ENCODE measurements at regions not wholly inside any gene's neighbourhood (a gene's known extent, or its start where the extent isn't known, plus 50 kb on each side); places are given as distances from the start of the nearest gene placed in this dataset.

DNA sequence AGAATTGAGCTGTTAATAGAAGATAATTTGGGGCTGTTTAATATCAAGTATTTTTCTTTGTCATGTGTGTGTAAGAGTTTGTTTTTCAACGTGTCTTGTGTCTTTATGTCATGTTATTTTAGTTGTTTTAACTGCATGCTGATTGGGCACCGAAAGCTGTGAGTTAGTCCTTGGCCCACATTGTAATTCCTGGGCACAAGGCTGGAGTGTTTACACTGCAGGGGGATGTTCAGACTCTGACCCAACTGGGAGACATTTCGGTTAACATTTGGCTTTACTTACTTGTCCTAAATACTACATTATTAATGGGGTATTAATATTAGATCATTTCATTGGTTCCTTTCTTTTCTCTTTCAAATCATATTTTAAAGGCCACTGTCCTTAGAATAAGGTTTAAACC, 381.0 kb downstream of the OSR1 start:
- Histone ChIP-seq H3K4me3 (ENCODE audit: low read depth, low read length) (no peak overlapping the region), H3K36me3 (ENCODE audit: control insufficient read depth, insufficient read depth, low read length) (no peaks in the 10 kb centered on the region), H3K27me3 (ENCODE audit: control insufficient read depth, insufficient read depth, low read length) (no peaks in the 10 kb centered on the region)
- DNase-seq (ENCODE audit: low read depth): no peak
- no peak for FAIRE-seq
- TF ChIP-seq, protein P1, sequence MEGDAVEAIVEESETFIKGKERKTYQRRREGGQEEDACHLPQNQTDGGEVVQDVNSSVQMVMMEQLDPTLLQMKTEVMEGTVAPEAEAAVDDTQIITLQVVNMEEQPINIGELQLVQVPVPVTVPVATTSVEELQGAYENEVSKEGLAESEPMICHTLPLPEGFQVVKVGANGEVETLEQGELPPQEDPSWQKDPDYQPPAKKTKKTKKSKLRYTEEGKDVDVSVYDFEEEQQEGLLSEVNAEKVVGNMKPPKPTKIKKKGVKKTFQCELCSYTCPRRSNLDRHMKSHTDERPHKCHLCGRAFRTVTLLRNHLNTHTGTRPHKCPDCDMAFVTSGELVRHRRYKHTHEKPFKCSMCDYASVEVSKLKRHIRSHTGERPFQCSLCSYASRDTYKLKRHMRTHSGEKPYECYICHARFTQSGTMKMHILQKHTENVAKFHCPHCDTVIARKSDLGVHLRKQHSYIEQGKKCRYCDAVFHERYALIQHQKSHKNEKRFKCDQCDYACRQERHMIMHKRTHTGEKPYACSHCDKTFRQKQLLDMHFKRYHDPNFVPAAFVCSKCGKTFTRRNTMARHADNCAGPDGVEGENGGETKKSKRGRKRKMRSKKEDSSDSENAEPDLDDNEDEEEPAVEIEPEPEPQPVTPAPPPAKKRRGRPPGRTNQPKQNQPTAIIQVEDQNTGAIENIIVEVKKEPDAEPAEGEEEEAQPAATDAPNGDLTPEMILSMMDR (IDR thresholded peaks at IDR 0.05; ENCODE audit: insufficient read depth, low read length, severe bottlenecking): no peak

DNA sequence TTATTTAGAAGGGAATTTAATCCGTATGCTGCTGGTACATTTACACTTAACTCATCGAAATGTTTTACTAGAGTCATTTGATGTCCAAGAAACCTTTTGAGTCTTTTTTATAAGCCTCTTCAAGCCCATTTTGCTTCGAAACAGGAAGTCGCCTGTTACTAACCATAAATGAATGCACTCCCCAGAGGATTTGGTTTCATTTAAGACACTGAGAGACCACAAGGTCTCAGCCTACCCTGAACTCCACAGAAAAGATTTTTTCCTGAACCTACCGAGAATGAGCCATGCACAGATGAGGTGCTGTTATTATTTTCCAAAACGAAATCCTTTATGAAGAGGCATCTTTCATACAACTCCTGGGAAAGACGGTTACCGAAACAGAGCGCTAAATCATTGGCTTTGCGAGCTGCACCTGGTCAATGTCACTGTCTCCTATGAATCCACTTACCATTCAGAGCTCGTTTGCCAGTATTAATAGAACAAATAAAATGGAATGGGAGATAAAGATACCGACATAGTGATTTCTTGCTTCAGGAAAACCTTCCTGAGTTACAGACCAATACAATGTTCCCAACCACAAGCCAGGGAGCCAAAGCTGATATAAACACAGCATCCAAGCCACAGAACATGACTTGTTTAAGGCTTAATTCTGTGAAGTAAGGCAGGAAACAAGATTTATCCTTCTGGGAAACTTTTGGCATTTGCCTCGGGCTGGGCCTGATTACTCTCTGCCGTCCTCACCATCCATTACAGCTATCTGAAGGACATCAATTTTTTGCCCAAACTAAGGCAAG, 382.1 kb downstream of the OSR1 start:
- FAIRE-seq (no peak), DNase-seq (ENCODE audit: low read depth) (peak; percentile 38)
- no peak overlapping the region for H3K4me3 ChIP-seq (ENCODE audit: low read depth, low read length)
- H3K36me3 ChIP-seq (ENCODE audit: control insufficient read depth, insufficient read depth, low read length): no peaks in the 10 kb centered on the region
- no peaks in the 10 kb centered on the region for H3K27me3 ChIP-seq (ENCODE audit: control insufficient read depth, insufficient read depth, low read length)
- TF ChIP-seq, protein P1 (IDR thresholded peaks at IDR 0.05; ENCODE audit: insufficient read depth, low read length, severe bottlenecking): no peak

DNA sequence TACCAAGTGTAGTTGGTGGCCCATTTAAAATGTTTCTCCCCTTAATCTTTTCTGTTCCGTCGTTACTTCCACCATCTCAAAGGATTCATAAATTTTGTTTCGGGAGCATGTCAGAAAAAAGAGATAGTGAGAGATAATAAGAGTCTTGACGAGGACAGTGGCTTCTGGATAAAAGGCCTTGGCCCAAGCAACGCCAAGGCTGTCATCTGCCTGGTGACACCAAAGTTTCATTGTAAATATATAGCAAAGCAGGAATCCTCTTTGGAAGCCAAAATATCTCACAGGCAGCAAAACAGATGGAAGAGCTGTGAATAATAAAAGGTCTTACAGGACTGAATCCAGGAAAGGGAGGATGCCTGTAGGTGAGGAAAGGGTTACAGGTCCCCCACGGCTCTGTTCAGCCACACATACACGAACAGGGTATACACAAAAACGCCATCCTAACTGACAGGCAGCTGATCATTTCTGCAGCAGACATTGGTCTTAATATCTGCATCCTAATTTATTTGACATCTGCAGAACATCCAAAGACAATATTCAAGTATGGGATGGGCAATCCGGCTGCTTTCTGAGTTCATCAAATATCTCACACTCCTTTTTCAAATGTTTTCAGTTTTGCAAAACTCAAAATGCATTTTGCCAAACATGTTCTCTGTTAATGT, 382.8 kb downstream of the OSR1 start:
- no peak overlapping the region for H3K4me3 ChIP-seq (ENCODE audit: low read depth, low read length)
- no peaks in the 10 kb centered on the region for H3K27me3 ChIP-seq (ENCODE audit: control insufficient read depth, insufficient read depth, low read length)
- TF ChIP-seq, protein P1 (IDR thresholded peaks at IDR 0.05; ENCODE audit: insufficient read depth, low read length, severe bottlenecking): no peak
- no peak for DNase-seq (ENCODE audit: low read depth)
- no peaks in the 10 kb centered on the region for H3K36me3 ChIP-seq (ENCODE audit: control insufficient read depth, insufficient read depth, low read length)
- FAIRE-seq: no peak

DNA sequence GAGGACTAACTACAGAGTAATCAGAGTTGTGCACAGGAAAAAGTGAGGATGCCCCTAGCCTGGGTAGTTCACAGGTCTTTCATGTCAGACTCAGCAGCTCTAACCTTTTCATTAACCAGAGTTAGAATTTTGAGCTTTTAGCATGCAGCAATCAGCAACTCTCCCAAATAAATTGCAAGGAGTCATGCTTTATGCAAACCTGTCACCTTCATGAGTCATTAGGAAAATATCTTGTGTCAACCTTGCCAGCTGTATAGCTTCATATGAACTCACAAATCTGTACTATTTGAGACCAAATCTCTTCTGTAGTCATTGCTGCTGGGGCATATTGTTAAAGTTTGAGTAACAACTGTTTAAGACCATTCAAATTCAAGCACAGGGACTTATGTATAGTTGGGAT, 382.3 kb upstream of the NT5C1B start:
- no peaks in the 10 kb centered on the region for H3K27me3 ChIP-seq (ENCODE audit: control insufficient read depth, insufficient read depth, low read length)
- no peak for FAIRE-seq
- DNase-seq (ENCODE audit: low read depth): peak; percentile 73
- H3K36me3 ChIP-seq (ENCODE audit: control insufficient read depth, insufficient read depth, low read length): no peaks in the 10 kb centered on the region
- TF ChIP-seq, protein P1 (IDR thresholded peaks at IDR 0.05; ENCODE audit: insufficient read depth, low read length, severe bottlenecking): no peak
- no peak overlapping the region for H3K4me3 ChIP-seq (ENCODE audit: low read depth, low read length)

DNA sequence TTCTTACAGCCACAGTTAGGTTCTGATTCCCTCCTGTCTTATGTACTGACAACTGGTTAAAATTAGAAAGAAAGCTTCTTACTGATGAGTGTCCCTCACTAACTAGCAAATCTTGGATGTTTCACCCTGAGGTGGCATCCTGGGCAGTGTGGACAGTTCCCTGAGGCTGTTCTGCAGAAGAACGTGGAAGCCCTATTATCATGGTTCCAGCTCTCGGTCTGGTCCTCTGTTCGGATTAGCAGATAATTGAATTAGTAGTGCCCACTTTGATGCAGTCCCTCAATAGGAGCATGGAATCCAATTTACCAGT, 381.7 kb upstream of the NT5C1B start:
- FAIRE-seq (no peak), DNase-seq (ENCODE audit: low read depth) (no peak)
- Histone ChIP-seq H3K27me3 (ENCODE audit: control insufficient read depth, insufficient read depth, low read length) (no peaks in the 10 kb centered on the region), H3K36me3 (ENCODE audit: control insufficient read depth, insufficient read depth, low read length) (no peaks in the 10 kb centered on the region), H3K4me3 (ENCODE audit: low read depth, low read length) (no peak overlapping the region)
- TF ChIP-seq, protein P1 (IDR thresholded peaks at IDR 0.05; ENCODE audit: insufficient read depth, low read length, severe bottlenecking): no peak
